HG03558 (cell line): ENCODE measurements at regions not wholly inside any gene's neighbourhood (a gene's known extent, or its start where the extent isn't known, plus 50 kb on each side); places are given as distances from the start of the nearest gene placed in this dataset.
A peak's percentile ranks its signal among the peaks of the same experiment; 100 is the strongest.
"Not testable (repeated sequence)": the region's sequence is repeated elsewhere in the genome, so short reads cannot be mapped to it uniquely, and the experiment has no call there.

Source experiments
- ATAC-seq: cut with Tn5 transposase; IDR thresholded peaks from one replicate; pipeline ENCODE4 v1.9.1; 2021; ENCODE audit warnings: moderate number of reproducible peaks; ENCODE audit not compliant: unreplicated experiment; ENCODE audit errors: extremely low read depth

DNA sequence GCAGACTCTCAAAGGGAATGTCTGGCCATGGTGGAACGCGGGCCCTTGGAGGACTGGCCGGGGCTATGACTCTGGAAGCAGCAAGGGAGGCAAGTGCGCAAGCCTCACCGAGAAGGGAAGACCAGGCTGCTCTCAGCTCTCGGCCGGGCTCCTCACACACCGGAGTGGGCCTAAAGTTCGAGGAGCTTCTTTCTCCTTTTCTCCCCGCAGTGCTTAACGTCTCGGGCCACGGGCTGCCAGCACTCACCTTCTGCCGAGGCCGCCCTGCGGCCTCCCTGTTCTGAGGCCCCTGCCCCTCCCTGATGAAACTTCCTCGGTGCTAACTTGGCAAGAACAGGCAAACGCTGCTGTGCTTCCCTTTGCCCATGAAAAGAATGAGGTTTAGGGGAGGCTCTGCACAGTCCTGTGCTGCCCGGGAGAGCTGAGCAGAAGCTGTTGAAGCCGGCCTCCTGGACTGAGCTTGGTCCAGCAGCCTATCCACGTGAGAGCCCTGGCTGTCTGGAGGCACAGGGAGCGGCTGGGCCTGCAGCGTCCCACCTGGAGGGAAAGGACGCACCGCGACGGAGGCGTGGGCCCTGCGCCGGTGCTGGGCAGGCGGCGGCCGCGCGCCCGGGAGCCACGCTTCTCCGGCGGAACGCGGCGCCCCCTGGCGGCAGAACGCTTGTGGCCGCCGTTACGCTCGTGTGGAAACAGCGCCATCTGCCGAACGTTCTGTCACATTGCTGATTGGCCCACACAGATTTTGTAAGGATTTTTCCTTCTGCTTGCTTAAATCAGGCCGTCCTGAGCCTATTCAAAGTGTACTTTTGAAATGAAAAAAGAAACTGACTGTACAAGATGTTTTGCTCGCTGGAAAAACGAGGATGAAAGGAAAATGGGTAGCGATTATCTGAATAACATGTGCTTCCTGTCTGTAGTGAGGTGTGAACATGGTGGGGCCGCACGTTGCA lies 65.0 kb upstream of the TMEM45B start:
- ATAC-seq = peak; percentile 71

- ATAC-seq = no peak
These were observed 64.1 kb upstream of the TMEM45B start for GRCh38 chr11:129751511-129751910.

DNA sequence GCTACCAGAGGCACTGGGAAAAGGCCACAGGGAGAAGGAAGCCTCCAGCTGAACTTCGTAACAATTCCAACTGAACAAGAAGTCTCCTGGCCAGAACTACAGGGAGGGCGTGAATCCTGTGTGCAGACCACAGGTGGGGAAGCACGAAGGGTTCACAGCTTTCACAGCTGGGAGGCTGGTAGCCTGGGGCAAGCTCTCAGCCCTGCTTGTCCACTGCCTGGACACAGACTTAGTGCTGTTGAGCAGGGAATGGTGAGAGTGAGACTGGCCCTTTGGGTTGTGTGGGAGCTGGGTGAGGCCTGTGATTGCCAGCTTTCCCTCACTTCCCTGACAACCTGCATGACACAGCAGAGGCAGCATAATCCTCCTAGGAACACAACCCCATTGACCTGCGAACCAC lies 52.1 kb upstream of the TMEM45B start:
- not testable (repeated sequence) for ATAC-seq

GRCh38 chr11:129764204-129764603 lies 51.4 kb upstream of the TMEM45B start:
- not testable (repeated sequence) for ATAC-seq
